22Rv1 (cell line): ENCODE measurements at regions not wholly inside any gene's neighbourhood (a gene's known extent, or its start where the extent isn't known, plus 50 kb on each side); places are given as distances from the start of the nearest gene placed in this dataset.

Experiments
- CTCF ChIP-seq: fragments of 450-650 bp; IDR thresholded peaks from 2 replicates; pipeline ENCODE4 v1.5.1; 2017; ENCODE audit warnings: mild to moderate bottlenecking
- ZFX ChIP-seq: fragments of 450-650 bp; IDR thresholded peaks from 2 replicates; pipeline ENCODE4 v1.6.1; 2017; ENCODE audit warnings: antibody characterized with exemption, borderline replicate concordance

GRCh38 chr14:25436906-25437305 is 387.0 kb upstream of the STXBP6 start:
- TF ChIP-seq CTCF (no peak), ZFX (no peak)
